K562 (cell line): ENCODE measurements at regions not wholly inside any gene's neighbourhood (a gene's known extent, or its start where the extent isn't known, plus 50 kb on each side); places are given as distances from the start of the nearest gene placed in this dataset.

Experiments
- ATAC-seq: fragments of 200-7000 bp; cut with Tn5 transposase; 3 replicates; pipeline ENCODE4 v1.9.1; 2020; ENCODE audit warnings: moderate library complexity
- BruUV-seq: library from RNA; stranded (reverse); fragments of 400-500 nt; replicated peaks from 2 replicates; lab custom pipeline; 2021; lab: Mats Ljungman, UMichigan
- CTCF ChIA-PET: fragments of 300-600 bp; formaldehyde crosslinking; extraction: SDS; loops from one replicate; lab custom pipeline; 2021; ENCODE audit warnings: low intra/inter-chr PET ratio; lab: Yijun Ruan, JAX
- POLR2A ChIA-PET: fragments of 300-600, 350-650 bp; sonication (Branson Sonifier 250); formaldehyde crosslinking; extraction: SDS; loops from one replicate; lab custom pipeline; 2021; ENCODE audit warnings: antibody characterized with exemption, inconsistent platforms; lab: Yijun Ruan, JAX
- DNase-seq, 4 experiments: peaks; one replicate each; pipeline versions ENCODE4 v3.0.0 to v3.0.0-alpha.2; 2011 to 2018; ENCODE audit warnings: low spot score in 3 of 4, mixed read lengths in 3 of 4; ENCODE audit errors: extremely low read depth in 1 of 4
- FAIRE-seq: peaks from 2 replicates; lab custom pipeline; 2011; peaks lifted over from hg19 to GRCh38; lab: Jason Lieb, UNC
- H2AFZ ChIP-seq: 2 replicates; pipeline ENCODE4 v1.6.0; 2011; ENCODE audit warnings: low read depth, low read length, control low read depth, inconsistent platforms
- H3K27ac ChIP-seq: fragments of 200-600 bp; 3 replicates; pipeline ENCODE4 v1.8.0; 2011; ENCODE audit warnings: low read depth, mild to moderate bottlenecking, control low read depth, inconsistent platforms, low read length, moderate library complexity, mixed read lengths; ENCODE audit errors: extremely low read depth
- H3K27me3 ChIP-seq, 2 experiments: fragments of 300-600 bp in 1 of 2; 2 replicates in 1 of 2; 3 replicates in 1 of 2; pipeline versions ENCODE4 v1.6.0 to v1.8.0; 2011; ENCODE audit warnings: inconsistent platforms in 2 of 2, low read length in 2 of 2, mild to moderate bottlenecking in 1 of 2, mixed read lengths in 1 of 2, moderate library complexity in 1 of 2; ENCODE audit not compliant: control insufficient read depth in 2 of 2, insufficient read depth in 2 of 2
- H3K36me3 ChIP-seq: fragments of 300-600 bp; 3 replicates; pipeline ENCODE4 v1.8.0; 2011; ENCODE audit warnings: mild to moderate bottlenecking, low read length, inconsistent platforms; ENCODE audit not compliant: control insufficient read depth, insufficient read depth
- H3K4me1 ChIP-seq, 2 experiments: fragments of 200-600 bp in 1 of 2; replicated peaks in 1 of 2; 2 replicates in 1 of 2; 3 replicates in 1 of 2; pipeline versions ENCODE4 v1.5.1 to v1.8.0; 2011; ENCODE audit warnings: inconsistent platforms in 2 of 2, low read length in 2 of 2, mild to moderate bottlenecking in 1 of 2, mixed read lengths in 1 of 2, moderate library complexity in 1 of 2; ENCODE audit not compliant: control insufficient read depth in 2 of 2, insufficient read depth in 2 of 2
- H3K4me2 ChIP-seq: 2 replicates; pipeline ENCODE4 v1.6.1; 2011; ENCODE audit warnings: low read length, control low read depth, inconsistent platforms, mixed read lengths; ENCODE audit not compliant: insufficient read depth
- H3K4me3 ChIP-seq: fragments of 200-600 bp; sonication (generic), shearing (Covaris generic); 2 replicates; pipeline ENCODE4 v1.5.1; 2016; ENCODE audit warnings: control low read depth, inconsistent platforms
- H3K79me2 ChIP-seq: fragments of 200-600 bp; 3 replicates; pipeline ENCODE4 v1.8.0; 2011; ENCODE audit warnings: low read length, inconsistent platforms; ENCODE audit not compliant: control insufficient read depth, insufficient read depth
- H3K9ac ChIP-seq, 2 experiments: 2 replicates each; pipeline versions ENCODE4 v1.6.0 to v1.6.1; 2011; ENCODE audit warnings: low read depth in 2 of 2, low read length in 2 of 2, control low read depth in 1 of 2, inconsistent platforms in 1 of 2, mild to moderate bottlenecking in 1 of 2, mixed read lengths in 1 of 2; ENCODE audit not compliant: insufficient read depth in 1 of 2
- H3K9me1 ChIP-seq: one replicate; pipeline ENCODE4 v1.6.0; 2011; ENCODE audit warnings: inconsistent platforms, mild to moderate bottlenecking, low read length, moderate library complexity; ENCODE audit not compliant: control insufficient read depth, insufficient read depth
- H3K9me3 ChIP-seq: replicated peaks from 2 replicates; pipeline ENCODE4 v1.5.1; 2011; ENCODE audit warnings: low read depth, low read length, inconsistent platforms; ENCODE audit not compliant: control insufficient read depth, insufficient read depth
- H4K20me1 ChIP-seq: replicated peaks from 2 replicates; pipeline ENCODE4 v1.6.1; 2011; ENCODE audit warnings: low read length, inconsistent platforms, mixed read lengths; ENCODE audit not compliant: control insufficient read depth, insufficient read depth
- BCOR ChIP-seq: fragments of 450-650 bp; IDR thresholded peaks from 2 replicates; pipeline ENCODE4 v1.6.1; 2016
- CBX8 ChIP-seq: fragments of 200-600 bp; sonication (generic); IDR thresholded peaks from 2 replicates; pipeline ENCODE4 v1.6.1; 2012; ENCODE audit warnings: borderline replicate concordance, mixed run types, low read depth, mild to moderate bottlenecking, moderate library complexity, mixed read lengths, low read length, control low read depth, inconsistent platforms; ENCODE audit not compliant: poor library complexity, severe bottlenecking; ENCODE audit errors: extremely low read depth
- E2F3 ChIP-seq: fragments of 250-450 bp; sonication (Bioruptor Pico); IDR thresholded peaks from 2 replicates; pipeline ENCODE4 v1.4.0; 2020; ENCODE audit warnings: mild to moderate bottlenecking
- GATA2 ChIP-seq: sonication (generic); formaldehyde crosslinking; IDR thresholded peaks from 2 replicates; pipeline ENCODE4 v1.4.0; 2020; ENCODE audit warnings: mild to moderate bottlenecking, missing genetic modification reagents
- IRF2 ChIP-seq: sonication (generic); formaldehyde crosslinking; IDR thresholded peaks from 2 replicates; pipeline ENCODE4 v1.8.1; 2022; ENCODE audit warnings: mild to moderate bottlenecking, missing genetic modification reagents
- POLR2A ChIP-seq: fragments of 450-650 bp; conservative IDR thresholded peaks from 2 replicates; pipeline ENCODE4 v1.6.1; 2016
- RBM17 ChIP-seq: fragments of 200-400 bp; formaldehyde crosslinking; IDR thresholded peaks from 2 replicates; pipeline ENCODE4 v1.6.1; 2017; ENCODE audit warnings: low read depth, mild to moderate bottlenecking, low read length, borderline replicate concordance
- SNRNP70 ChIP-seq: fragments of 200-400 bp; formaldehyde crosslinking; optimal IDR thresholded peaks from 2 replicates; pipeline ENCODE3; 2017; ENCODE audit warnings: low read depth, low read length
- ZSCAN29 ChIP-seq: fragments of 450-650 bp; IDR thresholded peaks from 2 replicates; pipeline ENCODE4 v1.6.1; 2017
- ZZZ3 ChIP-seq: fragments of 450-650 bp; IDR thresholded peaks from 2 replicates; pipeline ENCODE4 v1.6.1; 2016; ENCODE audit warnings: antibody characterized with exemption, mild to moderate bottlenecking, moderate library complexity
- in situ Hi-C: fragments of 300-500 bp; cut with MboI; formaldehyde crosslinking; loops from 4 replicates; pipeline ENCODE4 v1.15.0; 2018; ENCODE audit warnings: inconsistent platforms, mixed read lengths
- intact Hi-C: fragments of 100-400 bp; cut with micrococcal nuclease; formaldehyde crosslinking; loops from 2 replicates; pipeline ENCODE4 v1.14.2; 2022
- TF ChIP-seq, protein P1 (sequence below): fragments of 450-650 bp; IDR thresholded peaks from 2 replicates; pipeline ENCODE4 v1.6.1; 2017; ENCODE audit warnings: antibody characterized with exemption, mild to moderate bottlenecking
- TF ChIP-seq, protein P2 (sequence below): fragments of 250-450 bp; sonication (Bioruptor Pico); IDR thresholded peaks from 2 replicates; pipeline ENCODE4 v1.9.0; 2021; ENCODE audit warnings: mild to moderate bottlenecking

GRCh38 chr13:62653371-62653770, 1237.7 kb upstream of the PCDH20 start:
- no TSS peak for BruUV-seq

More at GRCh38 chr13:62653371-62653770, 1237.7 kb upstream of the PCDH20 start:
- Histone ChIP-seq H3K9me1 (no peaks in the 10 kb centered on the region), H3K4me1 (no peaks in the 10 kb centered on the region), H2AFZ (no peak overlapping the region), H3K4me3 (no peak overlapping the region), H4K20me1 (no peaks in the 10 kb centered on the region), H3K27me3 (no peaks in the 10 kb centered on the region), H3K9ac (no peak overlapping the region), H3K79me2 (no peaks in the 10 kb centered on the region), H3K4me2 (no peak overlapping the region), H3K9me3 (no peaks in the 10 kb centered on the region), H3K27ac (no peak overlapping the region), H3K36me3 (no peaks in the 10 kb centered on the region)
- ChIA-PET POLR2A (no interaction called here), CTCF (no interaction called here)
- in situ Hi-C loops = no loop called here
- DNase-seq (no peak), ATAC-seq (no peak), FAIRE-seq (no peak)
- no peak for TF ChIP-seq SNRNP70
- TF ChIP-seq ZSCAN29 = no peak
- TF ChIP-seq RBM17 = no peak
- TF ChIP-seq POLR2A = no peak
- TF ChIP-seq, protein P1, sequence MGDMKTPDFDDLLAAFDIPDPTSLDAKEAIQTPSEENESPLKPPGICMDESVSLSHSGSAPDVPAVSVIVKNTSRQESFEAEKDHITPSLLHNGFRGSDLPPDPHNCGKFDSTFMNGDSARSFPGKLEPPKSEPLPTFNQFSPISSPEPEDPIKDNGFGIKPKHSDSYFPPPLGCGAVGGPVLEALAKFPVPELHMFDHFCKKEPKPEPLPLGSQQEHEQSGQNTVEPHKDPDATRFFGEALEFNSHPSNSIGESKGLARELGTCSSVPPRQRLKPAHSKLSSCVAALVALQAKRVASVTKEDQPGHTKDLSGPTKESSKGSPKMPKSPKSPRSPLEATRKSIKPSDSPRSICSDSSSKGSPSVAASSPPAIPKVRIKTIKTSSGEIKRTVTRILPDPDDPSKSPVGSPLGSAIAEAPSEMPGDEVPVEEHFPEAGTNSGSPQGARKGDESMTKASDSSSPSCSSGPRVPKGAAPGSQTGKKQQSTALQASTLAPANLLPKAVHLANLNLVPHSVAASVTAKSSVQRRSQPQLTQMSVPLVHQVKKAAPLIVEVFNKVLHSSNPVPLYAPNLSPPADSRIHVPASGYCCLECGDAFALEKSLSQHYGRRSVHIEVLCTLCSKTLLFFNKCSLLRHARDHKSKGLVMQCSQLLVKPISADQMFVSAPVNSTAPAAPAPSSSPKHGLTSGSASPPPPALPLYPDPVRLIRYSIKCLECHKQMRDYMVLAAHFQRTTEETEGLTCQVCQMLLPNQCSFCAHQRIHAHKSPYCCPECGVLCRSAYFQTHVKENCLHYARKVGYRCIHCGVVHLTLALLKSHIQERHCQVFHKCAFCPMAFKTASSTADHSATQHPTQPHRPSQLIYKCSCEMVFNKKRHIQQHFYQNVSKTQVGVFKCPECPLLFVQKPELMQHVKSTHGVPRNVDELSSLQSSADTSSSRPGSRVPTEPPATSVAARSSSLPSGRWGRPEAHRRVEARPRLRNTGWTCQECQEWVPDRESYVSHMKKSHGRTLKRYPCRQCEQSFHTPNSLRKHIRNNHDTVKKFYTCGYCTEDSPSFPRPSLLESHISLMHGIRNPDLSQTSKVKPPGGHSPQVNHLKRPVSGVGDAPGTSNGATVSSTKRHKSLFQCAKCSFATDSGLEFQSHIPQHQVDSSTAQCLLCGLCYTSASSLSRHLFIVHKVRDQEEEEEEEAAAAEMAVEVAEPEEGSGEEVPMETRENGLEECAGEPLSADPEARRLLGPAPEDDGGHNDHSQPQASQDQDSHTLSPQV = no peak
- no peak for TF ChIP-seq GATA2 (CRISPR knock-in tag)
- TF ChIP-seq IRF2 (CRISPR knock-in tag) = no peak
- TF ChIP-seq, protein P2, sequence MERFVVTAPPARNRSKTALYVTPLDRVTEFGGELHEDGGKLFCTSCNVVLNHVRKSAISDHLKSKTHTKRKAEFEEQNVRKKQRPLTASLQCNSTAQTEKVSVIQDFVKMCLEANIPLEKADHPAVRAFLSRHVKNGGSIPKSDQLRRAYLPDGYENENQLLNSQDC = no peak
- TF ChIP-seq CBX8 = no peak
- TF ChIP-seq ZZZ3 = no peak
- no peak for TF ChIP-seq E2F3 (CRISPR knock-in tag)
- no peak for TF ChIP-seq BCOR
- intact Hi-C loops = no loop called here
